Mammary epithelial cell (primary cell): ENCODE measurements at regions not wholly inside any gene's neighbourhood (a gene's known extent, or its start where the extent isn't known, plus 50 kb on each side); places are given as distances from the start of the nearest gene placed in this dataset.

Experiments used
- EZH2 ChIP-seq: IDR thresholded peaks from 2 replicates; pipeline ENCODE4 v1.6.1; 2012; ENCODE audit warnings: low read length, inconsistent platforms, borderline replicate concordance
- TF ChIP-seq, protein P1 (sequence below), 2 donors: IDR thresholded peaks in 1 of 2; conservative IDR thresholded peaks in 1 of 2; 2 replicates each; pipeline ENCODE4 v1.5.1; 2011 to 2012; ENCODE audit warnings: inconsistent platforms in 2 of 2, low read length in 2 of 2, mild to moderate bottlenecking in 2 of 2, control low read depth in 1 of 2, low read depth in 1 of 2; ENCODE audit not compliant: insufficient read depth in 1 of 2; ENCODE audit errors: extremely low read depth in 1 of 2

DNA sequence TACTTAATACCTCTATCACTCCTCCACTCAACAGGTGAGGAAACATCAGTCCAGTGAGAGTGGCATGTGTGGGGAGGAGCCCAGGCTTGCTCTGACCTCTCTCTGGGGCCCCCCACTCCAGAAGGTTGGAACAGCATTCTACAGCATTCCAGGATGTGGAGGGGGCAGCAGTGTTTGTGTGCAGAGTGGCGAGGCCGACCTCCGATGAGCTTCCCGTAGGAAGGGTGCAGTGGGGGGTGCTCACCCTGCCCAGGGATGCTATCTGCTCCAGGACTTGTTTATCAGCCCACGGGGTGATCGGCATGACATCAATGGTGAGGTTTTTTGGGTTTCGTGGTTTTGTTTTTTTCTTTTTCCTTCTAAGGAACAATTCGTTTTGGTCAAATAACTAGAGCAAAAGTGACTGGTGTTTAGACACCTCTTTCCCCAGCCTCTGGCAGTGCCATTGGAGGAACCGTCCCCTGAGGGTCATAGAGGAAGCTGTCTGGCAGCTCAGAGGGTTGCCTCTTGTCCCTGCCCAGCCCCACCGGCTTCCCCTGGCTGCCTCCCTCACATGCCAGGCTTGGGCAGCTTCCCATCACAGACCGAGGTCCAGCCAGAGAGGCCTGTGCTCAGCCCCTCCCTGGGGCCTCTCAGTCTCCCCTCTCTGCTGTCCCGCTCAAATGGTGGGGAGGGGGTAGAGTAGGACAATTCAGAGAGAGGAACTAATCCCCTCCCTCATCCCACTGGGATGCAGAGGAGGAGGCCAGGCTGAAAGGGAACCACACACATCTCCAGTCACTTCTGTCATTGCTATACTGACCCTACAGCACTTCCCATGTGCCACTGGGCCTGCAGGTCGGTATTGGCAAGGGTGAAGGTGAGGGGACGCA lies 96.5 kb downstream of the ZFP36L2 start:
- TF ChIP-seq, protein P1, sequence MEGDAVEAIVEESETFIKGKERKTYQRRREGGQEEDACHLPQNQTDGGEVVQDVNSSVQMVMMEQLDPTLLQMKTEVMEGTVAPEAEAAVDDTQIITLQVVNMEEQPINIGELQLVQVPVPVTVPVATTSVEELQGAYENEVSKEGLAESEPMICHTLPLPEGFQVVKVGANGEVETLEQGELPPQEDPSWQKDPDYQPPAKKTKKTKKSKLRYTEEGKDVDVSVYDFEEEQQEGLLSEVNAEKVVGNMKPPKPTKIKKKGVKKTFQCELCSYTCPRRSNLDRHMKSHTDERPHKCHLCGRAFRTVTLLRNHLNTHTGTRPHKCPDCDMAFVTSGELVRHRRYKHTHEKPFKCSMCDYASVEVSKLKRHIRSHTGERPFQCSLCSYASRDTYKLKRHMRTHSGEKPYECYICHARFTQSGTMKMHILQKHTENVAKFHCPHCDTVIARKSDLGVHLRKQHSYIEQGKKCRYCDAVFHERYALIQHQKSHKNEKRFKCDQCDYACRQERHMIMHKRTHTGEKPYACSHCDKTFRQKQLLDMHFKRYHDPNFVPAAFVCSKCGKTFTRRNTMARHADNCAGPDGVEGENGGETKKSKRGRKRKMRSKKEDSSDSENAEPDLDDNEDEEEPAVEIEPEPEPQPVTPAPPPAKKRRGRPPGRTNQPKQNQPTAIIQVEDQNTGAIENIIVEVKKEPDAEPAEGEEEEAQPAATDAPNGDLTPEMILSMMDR (conservative IDR thresholded peaks at IDR 0.05 in 1 of 2, IDR thresholded peaks at IDR 0.05 in 1 of 2; ENCODE audit: extremely low read depth in 1 of 2, insufficient read depth in 1 of 2, low read depth in 1 of 2, low read length in 2 of 2), result no peak
- no peak for TF ChIP-seq EZH2
